ENCODE measurements at regions not wholly inside any gene's neighbourhood (a gene's known extent, or its start where the extent isn't known, plus 50 kb on each side); places are given as distances from the start of the nearest gene placed in this dataset.
A peak's percentile ranks its signal among the peaks of the same experiment; 100 is the strongest.

DNA sequence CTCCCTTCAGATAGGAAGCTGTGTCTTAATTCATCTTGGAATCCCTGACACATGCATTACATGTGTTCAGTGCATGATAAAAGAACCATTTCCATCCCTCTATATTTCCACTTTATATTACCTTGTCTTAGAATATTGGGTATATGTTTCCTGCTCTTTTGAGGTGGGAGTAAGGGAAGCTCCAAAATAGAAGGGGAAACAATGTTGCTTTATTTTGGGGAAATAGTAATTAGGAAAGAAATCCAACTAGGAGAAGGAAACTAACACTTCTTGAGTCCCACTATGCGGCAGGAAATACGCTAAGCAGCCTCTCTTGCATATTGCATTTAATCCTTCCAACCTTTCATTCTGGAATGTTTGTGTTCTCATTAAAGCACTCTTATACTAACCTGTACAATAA, 89.4 kb upstream of the VAV3 start:
- TF ChIP-seq, protein P1, sequence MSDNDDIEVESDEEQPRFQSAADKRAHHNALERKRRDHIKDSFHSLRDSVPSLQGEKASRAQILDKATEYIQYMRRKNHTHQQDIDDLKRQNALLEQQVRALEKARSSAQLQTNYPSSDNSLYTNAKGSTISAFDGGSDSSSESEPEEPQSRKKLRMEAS (IDR thresholded peaks at IDR 0.05): no peak
- TF ChIP-seq, protein P2, sequence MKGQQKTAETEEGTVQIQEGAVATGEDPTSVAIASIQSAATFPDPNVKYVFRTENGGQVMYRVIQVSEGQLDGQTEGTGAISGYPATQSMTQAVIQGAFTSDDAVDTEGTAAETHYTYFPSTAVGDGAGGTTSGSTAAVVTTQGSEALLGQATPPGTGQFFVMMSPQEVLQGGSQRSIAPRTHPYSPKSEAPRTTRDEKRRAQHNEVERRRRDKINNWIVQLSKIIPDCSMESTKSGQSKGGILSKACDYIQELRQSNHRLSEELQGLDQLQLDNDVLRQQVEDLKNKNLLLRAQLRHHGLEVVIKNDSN (IDR thresholded peaks at IDR 0.05): no peak
- TF ChIP-seq NFIC (IDR thresholded peaks at IDR 0.05): no peak
- no peak for TF ChIP-seq ZBTB7A (IDR thresholded peaks at IDR 0.05; ENCODE audit: low read depth)
- no peak for TF ChIP-seq FOXM1 (IDR thresholded peaks at IDR 0.05; ENCODE audit: borderline replicate concordance, low read depth)
- no peak for TF ChIP-seq TAF1 (IDR thresholded peaks at IDR 0.05; ENCODE audit: low read depth)
- no peak for TF ChIP-seq YY1 (IDR thresholded peaks at IDR 0.05; ENCODE audit: low read depth)
- no peak for TF ChIP-seq RAD21 (IDR thresholded peaks at IDR 0.05; ENCODE audit: low read depth)
- no peak for TF ChIP-seq TEAD4 (IDR thresholded peaks at IDR 0.05)
- TF ChIP-seq CREB1 (IDR thresholded peaks at IDR 0.05; ENCODE audit: low read depth): no peak
- TF ChIP-seq EGR1 (IDR thresholded peaks at IDR 0.05): no peak
- TF ChIP-seq EP300 (IDR thresholded peaks at IDR 0.05; ENCODE audit: borderline replicate concordance): no peak
- TF ChIP-seq, protein P3, sequence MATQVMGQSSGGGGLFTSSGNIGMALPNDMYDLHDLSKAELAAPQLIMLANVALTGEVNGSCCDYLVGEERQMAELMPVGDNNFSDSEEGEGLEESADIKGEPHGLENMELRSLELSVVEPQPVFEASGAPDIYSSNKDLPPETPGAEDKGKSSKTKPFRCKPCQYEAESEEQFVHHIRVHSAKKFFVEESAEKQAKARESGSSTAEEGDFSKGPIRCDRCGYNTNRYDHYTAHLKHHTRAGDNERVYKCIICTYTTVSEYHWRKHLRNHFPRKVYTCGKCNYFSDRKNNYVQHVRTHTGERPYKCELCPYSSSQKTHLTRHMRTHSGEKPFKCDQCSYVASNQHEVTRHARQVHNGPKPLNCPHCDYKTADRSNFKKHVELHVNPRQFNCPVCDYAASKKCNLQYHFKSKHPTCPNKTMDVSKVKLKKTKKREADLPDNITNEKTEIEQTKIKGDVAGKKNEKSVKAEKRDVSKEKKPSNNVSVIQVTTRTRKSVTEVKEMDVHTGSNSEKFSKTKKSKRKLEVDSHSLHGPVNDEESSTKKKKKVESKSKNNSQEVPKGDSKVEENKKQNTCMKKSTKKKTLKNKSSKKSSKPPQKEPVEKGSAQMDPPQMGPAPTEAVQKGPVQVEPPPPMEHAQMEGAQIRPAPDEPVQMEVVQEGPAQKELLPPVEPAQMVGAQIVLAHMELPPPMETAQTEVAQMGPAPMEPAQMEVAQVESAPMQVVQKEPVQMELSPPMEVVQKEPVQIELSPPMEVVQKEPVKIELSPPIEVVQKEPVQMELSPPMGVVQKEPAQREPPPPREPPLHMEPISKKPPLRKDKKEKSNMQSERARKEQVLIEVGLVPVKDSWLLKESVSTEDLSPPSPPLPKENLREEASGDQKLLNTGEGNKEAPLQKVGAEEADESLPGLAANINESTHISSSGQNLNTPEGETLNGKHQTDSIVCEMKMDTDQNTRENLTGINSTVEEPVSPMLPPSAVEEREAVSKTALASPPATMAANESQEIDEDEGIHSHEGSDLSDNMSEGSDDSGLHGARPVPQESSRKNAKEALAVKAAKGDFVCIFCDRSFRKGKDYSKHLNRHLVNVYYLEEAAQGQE (IDR thresholded peaks at IDR 0.05; ENCODE audit: low read depth): no peak

DNA sequence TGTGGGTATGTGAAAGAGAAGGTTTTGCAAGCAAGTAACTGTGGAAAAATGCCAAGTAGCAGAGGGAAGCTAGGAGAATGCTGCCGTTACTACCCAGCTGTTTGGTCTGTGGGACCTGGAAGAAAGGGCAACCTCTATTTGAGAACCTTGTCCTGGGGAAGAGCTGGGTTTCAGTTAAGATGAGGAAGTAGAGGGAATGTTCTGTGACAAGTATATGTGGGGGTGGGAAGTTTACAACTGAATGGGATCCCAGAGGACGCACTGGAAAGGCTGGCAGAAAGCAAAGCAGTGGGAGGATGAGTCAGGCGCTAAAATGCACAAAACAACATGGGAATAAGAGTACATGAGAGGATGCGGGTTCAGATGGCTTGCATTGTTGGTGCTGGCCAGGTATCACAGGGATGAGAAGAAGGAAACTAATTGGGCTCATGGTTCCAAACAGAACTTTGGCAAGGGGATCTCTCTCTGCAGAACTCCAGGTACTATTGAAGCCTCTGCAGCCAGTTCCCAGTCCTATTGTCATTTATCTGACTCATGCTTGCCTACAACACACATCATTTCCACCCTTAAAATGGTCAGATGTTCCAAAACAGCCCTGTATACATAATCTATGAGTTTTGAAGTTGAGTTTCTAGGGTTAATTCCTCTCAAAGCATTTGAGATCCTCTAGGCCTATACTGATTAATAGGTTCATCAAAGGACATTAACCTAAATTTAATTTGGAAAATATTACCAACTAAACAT, 88.5 kb upstream of the VAV3 start:
- TF ChIP-seq YY1 (IDR thresholded peaks at IDR 0.05; ENCODE audit: low read depth) (no peak), ZBTB7A (IDR thresholded peaks at IDR 0.05; ENCODE audit: low read depth) (no peak), CEBPB (IDR thresholded peaks at IDR 0.05) (no peak), CREB1 (IDR thresholded peaks at IDR 0.05; ENCODE audit: low read depth) (no peak), FOXM1 (IDR thresholded peaks at IDR 0.05; ENCODE audit: borderline replicate concordance, low read depth) (no peak)
- TF ChIP-seq, protein P3 (IDR thresholded peaks at IDR 0.05; ENCODE audit: low read depth): no peak
- TF ChIP-seq, protein P2 (IDR thresholded peaks at IDR 0.05): no peak
- TF ChIP-seq, protein P1 (IDR thresholded peaks at IDR 0.05): no peak

DNA sequence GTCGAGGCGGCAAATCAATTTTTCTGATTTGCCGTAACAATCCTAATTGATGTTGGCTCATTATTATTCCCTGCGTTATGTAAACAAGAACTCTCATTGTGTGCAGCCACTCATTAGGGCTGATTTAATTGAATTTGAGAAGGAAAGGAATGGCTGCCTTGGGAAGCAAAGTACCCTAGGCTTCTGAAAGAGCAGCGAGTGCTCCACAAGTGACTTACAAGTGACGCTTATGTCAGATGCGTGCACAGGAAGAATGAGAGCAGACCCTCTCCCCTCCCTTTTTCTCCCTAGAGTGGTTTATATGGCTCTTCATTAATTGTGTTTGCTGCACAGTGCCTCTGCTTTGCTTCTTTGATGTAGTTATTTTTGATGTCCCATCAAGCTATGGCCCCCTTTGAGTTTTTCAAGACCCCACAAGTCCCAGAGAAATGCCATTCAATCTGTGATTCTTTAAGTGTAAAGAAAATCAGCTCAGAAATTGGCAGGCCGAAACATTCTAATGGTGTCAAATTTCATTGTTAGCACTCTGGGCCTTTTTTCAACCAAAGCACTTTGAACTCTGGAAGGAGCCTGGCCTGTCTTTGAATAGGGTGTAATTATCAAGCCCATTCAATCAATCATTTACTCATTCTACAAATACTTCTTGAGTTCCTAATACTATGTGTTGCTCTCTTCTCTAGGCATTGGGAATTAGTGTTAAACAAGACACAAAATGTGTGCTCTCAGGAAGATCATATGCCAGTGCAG, 86.8 kb upstream of the VAV3 start:
- TF ChIP-seq YY1 (IDR thresholded peaks at IDR 0.05; ENCODE audit: low read depth): no peak
- TF ChIP-seq CREB1 (IDR thresholded peaks at IDR 0.05; ENCODE audit: low read depth): no peak
- no peak for TF ChIP-seq TEAD4 (IDR thresholded peaks at IDR 0.05)
- TF ChIP-seq TCF12 (IDR thresholded peaks at IDR 0.05; ENCODE audit: low read depth): no peak
- no peak for TF ChIP-seq RAD21 (IDR thresholded peaks at IDR 0.05; ENCODE audit: low read depth)
- TF ChIP-seq FOXM1 (IDR thresholded peaks at IDR 0.05; ENCODE audit: borderline replicate concordance, low read depth): no peak
- peak; percentile 48; the same call in 1 of the 2 replicates for TF ChIP-seq NFIC (IDR thresholded peaks at IDR 0.05)
- TF ChIP-seq, protein P2 (IDR thresholded peaks at IDR 0.05): no peak
- no peak for TF ChIP-seq EGR1 (IDR thresholded peaks at IDR 0.05)

DNA sequence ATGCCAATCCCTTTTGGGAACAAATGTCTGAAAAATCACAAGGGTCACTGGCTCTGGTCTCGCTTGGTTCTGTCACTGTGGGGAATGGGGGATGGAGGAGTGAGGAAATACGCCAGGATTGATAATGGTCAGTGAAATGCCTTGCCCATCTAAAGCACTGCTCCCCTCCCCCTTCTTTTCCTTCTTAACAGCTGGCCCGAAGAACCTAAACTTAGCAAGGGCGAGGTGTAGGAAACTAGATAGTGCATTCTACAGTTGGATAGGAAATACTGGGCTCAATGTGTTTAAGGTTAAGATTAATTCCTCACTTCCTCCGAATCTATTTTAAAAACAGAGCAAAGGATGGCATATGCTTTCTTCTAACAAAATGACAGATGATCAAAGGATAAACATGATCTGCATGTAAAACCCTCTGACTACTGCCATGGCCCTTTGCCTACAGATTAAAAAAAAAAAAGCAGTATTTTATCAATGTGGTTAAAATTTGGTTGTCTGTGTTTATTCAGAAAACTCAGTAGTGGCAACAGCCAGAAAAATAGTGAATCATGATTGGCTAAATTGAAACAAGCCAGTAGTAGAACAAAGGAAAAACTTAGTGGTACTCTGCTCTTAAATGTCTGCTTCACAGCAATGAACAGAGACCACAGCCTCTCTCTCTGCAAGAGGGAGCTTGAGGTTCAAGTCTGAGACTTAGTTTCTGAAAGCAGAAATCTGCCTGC, 86.1 kb upstream of the VAV3 start:
- no peak for TF ChIP-seq TEAD4 (IDR thresholded peaks at IDR 0.05)
- TF ChIP-seq TAF1 (IDR thresholded peaks at IDR 0.05; ENCODE audit: low read depth): no peak
- TF ChIP-seq EP300 (IDR thresholded peaks at IDR 0.05; ENCODE audit: borderline replicate concordance): no peak
- TF ChIP-seq FOXM1 (IDR thresholded peaks at IDR 0.05; ENCODE audit: borderline replicate concordance, low read depth): no peak
- no peak for TF ChIP-seq TCF12 (IDR thresholded peaks at IDR 0.05; ENCODE audit: low read depth)
- no peak for TF ChIP-seq YY1 (IDR thresholded peaks at IDR 0.05; ENCODE audit: low read depth)
- TF ChIP-seq, protein P1 (IDR thresholded peaks at IDR 0.05): no peak
- no peak for TF ChIP-seq EGR1 (IDR thresholded peaks at IDR 0.05)
- TF ChIP-seq ZBTB7A (IDR thresholded peaks at IDR 0.05; ENCODE audit: low read depth): no peak
- TF ChIP-seq, protein P3 (IDR thresholded peaks at IDR 0.05; ENCODE audit: low read depth): no peak
- TF ChIP-seq NFIC (IDR thresholded peaks at IDR 0.05): no peak

Data from Ishikawa (cell line).